Mesenchymal stem cell (in vitro differentiated cells and primary cell): ENCODE measurements at regions not wholly inside any gene's neighbourhood (a gene's known extent, or its start where the extent isn't known, plus 50 kb on each side); places are given as distances from the start of the nearest gene placed in this dataset.

Experiments used
- DNase-seq: peaks from one replicate; pipeline ENCODE4 v3.0.0-alpha.2; 2013
- H2AFZ ChIP-seq: one replicate; pipeline ENCODE4 v1.6.1; 2013; ENCODE audit warnings: low read depth, mild to moderate bottlenecking, control low read depth, inconsistent platforms, low read length, moderate library complexity
- H2AK5ac ChIP-seq: 2 replicates; pipeline ENCODE4 v1.6.1; 2013; ENCODE audit warnings: low read length, moderate library complexity, mild to moderate bottlenecking, inconsistent platforms; ENCODE audit not compliant: severe bottlenecking
- H2BK120ac ChIP-seq: one replicate; pipeline ENCODE4 v1.6.1; 2013; ENCODE audit warnings: low read depth, mild to moderate bottlenecking, inconsistent platforms, low read length, moderate library complexity
- H2BK12ac ChIP-seq, 2 experiments: one replicate each; pipeline ENCODE4 v1.6.1; 2013; ENCODE audit warnings: inconsistent platforms in 2 of 2, low read length in 2 of 2, mild to moderate bottlenecking in 2 of 2, moderate library complexity in 2 of 2, control low read depth in 1 of 2
- H2BK15ac ChIP-seq: one replicate; pipeline ENCODE4 v1.6.1; 2013; ENCODE audit warnings: mild to moderate bottlenecking, low read depth, inconsistent platforms; ENCODE audit not compliant: poor library complexity, severe bottlenecking
- H2BK5ac ChIP-seq: 2 replicates; pipeline ENCODE4 v1.6.1; 2013; ENCODE audit warnings: low read depth, mild to moderate bottlenecking, low read length, control low read depth, inconsistent platforms; ENCODE audit not compliant: poor library complexity, severe bottlenecking
- H3K14ac ChIP-seq, 2 experiments: one replicate each; pipeline ENCODE4 v1.6.1; 2013; ENCODE audit warnings: inconsistent platforms in 2 of 2, low read length in 2 of 2, control low read depth in 1 of 2, mild to moderate bottlenecking in 1 of 2, moderate library complexity in 1 of 2
- H3K18ac ChIP-seq, 2 experiments: one replicate each; pipeline ENCODE4 v1.6.1; 2013; ENCODE audit warnings: inconsistent platforms in 2 of 2, low read length in 2 of 2, control low read depth in 1 of 2, low read depth in 1 of 2, mild to moderate bottlenecking in 1 of 2
- H3K23ac ChIP-seq, 2 experiments: one replicate each; pipeline ENCODE4 v1.6.1; 2013; ENCODE audit warnings: inconsistent platforms in 2 of 2, low read length in 2 of 2, mild to moderate bottlenecking in 2 of 2, moderate library complexity in 2 of 2, control low read depth in 1 of 2
- H3K27ac ChIP-seq: 2 replicates; pipeline ENCODE4 v1.5.1; 2013; ENCODE audit warnings: mild to moderate bottlenecking, moderate library complexity, low read length, control low read depth, inconsistent platforms; ENCODE audit not compliant: poor library complexity, severe bottlenecking
- H3K27me3 ChIP-seq, 2 experiments: 2 replicates each; pipeline versions ENCODE4 v1.6.1 to v1.7.0; 2013; ENCODE audit warnings: low read length in 2 of 2, mild to moderate bottlenecking in 2 of 2, moderate library complexity in 2 of 2, control low read depth in 1 of 2, inconsistent platforms in 1 of 2; ENCODE audit not compliant: control insufficient read depth in 1 of 2, insufficient read depth in 1 of 2
- H3K36me3 ChIP-seq, 2 experiments: 2 replicates each; pipeline versions ENCODE4 v1.6.1 to v1.7.0; 2013; ENCODE audit warnings: low read length in 2 of 2, control low read depth in 1 of 2, inconsistent platforms in 1 of 2, low read depth in 1 of 2, mild to moderate bottlenecking in 1 of 2; ENCODE audit not compliant: insufficient read depth in 2 of 2, control insufficient read depth in 1 of 2
- H3K4ac ChIP-seq, 2 experiments: one replicate each; pipeline ENCODE4 v1.6.1; 2013; ENCODE audit warnings: inconsistent platforms in 2 of 2, low read length in 2 of 2, mild to moderate bottlenecking in 2 of 2, moderate library complexity in 2 of 2, control low read depth in 1 of 2, low read depth in 1 of 2
- H3K4me1 ChIP-seq: 2 replicates; pipeline ENCODE4 v1.6.1; 2013; ENCODE audit warnings: low read depth, low read length, control low read depth; ENCODE audit not compliant: control insufficient read depth, insufficient read depth
- H3K4me2 ChIP-seq: 2 replicates; pipeline ENCODE4 v1.6.1; 2013; ENCODE audit warnings: low read length, mild to moderate bottlenecking, inconsistent platforms; ENCODE audit not compliant: poor library complexity, severe bottlenecking
- H3K4me3 ChIP-seq, 2 experiments: 2 replicates each; pipeline versions ENCODE4 v1.5.1 to v1.7.0; 2013; ENCODE audit warnings: low read length in 2 of 2, mild to moderate bottlenecking in 2 of 2, control low read depth in 1 of 2, low read depth in 1 of 2; ENCODE audit not compliant: insufficient read depth in 1 of 2
- H3K79me1 ChIP-seq: replicated peaks from 2 replicates; pipeline ENCODE4 v1.6.1; 2013; ENCODE audit warnings: mild to moderate bottlenecking, control low read depth, low read length, inconsistent platforms; ENCODE audit not compliant: poor library complexity, severe bottlenecking
- H3K9ac ChIP-seq: 2 replicates; pipeline ENCODE4 v1.7.0; 2013; ENCODE audit warnings: mild to moderate bottlenecking, low read length, moderate library complexity
- H3K9me3 ChIP-seq: 2 replicates; pipeline ENCODE4 v1.7.0; 2013; ENCODE audit warnings: mild to moderate bottlenecking, low read length; ENCODE audit not compliant: control insufficient read depth
- H4K8ac ChIP-seq: one replicate; pipeline ENCODE4 v1.6.1; 2013; ENCODE audit warnings: inconsistent platforms, mild to moderate bottlenecking, low read length, moderate library complexity
- H4K91ac ChIP-seq: one replicate; pipeline ENCODE4 v1.6.1; 2013; ENCODE audit warnings: mild to moderate bottlenecking, low read length, inconsistent platforms
- WGBS: methylation state at CpG from one replicate; pipeline ENCODE4 v1.1.7; 2013; ENCODE audit warnings: mixed read lengths; 5-methylcytosine and 5-hydroxymethylcytosine counted together

DNA sequence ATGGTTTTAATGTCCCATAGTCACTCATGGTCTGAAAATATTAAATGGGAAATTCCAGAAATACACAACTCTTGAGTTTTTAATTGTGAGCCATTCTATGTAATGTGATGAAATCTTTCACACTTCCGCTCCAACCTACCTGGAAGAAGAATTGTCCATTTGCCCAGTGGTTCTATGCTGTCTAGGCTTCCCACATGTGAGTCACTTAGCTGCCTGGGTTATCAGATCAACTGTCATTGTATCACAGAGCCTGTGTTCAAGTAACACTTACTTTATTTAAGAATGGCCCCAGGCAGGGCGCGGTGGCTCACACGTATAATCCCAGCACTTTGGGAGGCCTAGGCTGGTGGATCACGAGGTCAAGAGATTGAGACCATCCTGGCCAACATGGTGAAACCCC, 1450.5 kb downstream of the EFNB2 start:
- Histone ChIP-seq H3K9ac (no peak overlapping the region), H3K36me3 (no peaks in the 10 kb centered on the region), H3K4ac (no peak overlapping the region), H3K4me2 (no peak overlapping the region), H3K14ac (no peak overlapping the region), H3K18ac (no peak overlapping the region), H2BK5ac (no peak overlapping the region), H4K8ac (no peak overlapping the region), H3K27me3 (no peaks in the 10 kb centered on the region), H3K4me3 (no peak overlapping the region), H2BK15ac (no peak overlapping the region), H3K27ac (no peak overlapping the region), H2AFZ (no peak overlapping the region), H3K23ac (no peak overlapping the region), H3K9me3 (no peaks in the 10 kb centered on the region), H3K79me1 (no peaks in the 10 kb centered on the region), H2AK5ac (no peak overlapping the region), H3K4me1 (no peaks in the 10 kb centered on the region), H4K91ac (no peak overlapping the region), H2BK120ac (no peak overlapping the region), H2BK12ac (no peak overlapping the region)
- WGBS: 90% methylated on average over 4 of the region's 5 CpGs
- DNase-seq: no peak

GRCh38 chr13:105083992-105084391, 1451.5 kb downstream of the EFNB2 start:
- Histone ChIP-seq H3K36me3 (no peaks in the 10 kb centered on the region), H3K4ac (no peak overlapping the region), H3K18ac (no peak overlapping the region), H3K14ac (no peak overlapping the region), H2BK12ac (no peak overlapping the region), H4K8ac (no peak overlapping the region), H3K9me3 (no peaks in the 10 kb centered on the region), H2BK120ac (no peak overlapping the region), H3K27ac (no peak overlapping the region), H4K91ac (no peak overlapping the region), H2AFZ (no peak overlapping the region), H3K79me1 (no peaks in the 10 kb centered on the region), H3K4me1 (no peaks in the 10 kb centered on the region), H2AK5ac (no peak overlapping the region), H2BK5ac (no peak overlapping the region), H2BK15ac (no peak overlapping the region), H3K4me3 (no peak overlapping the region), H3K9ac (no peak overlapping the region), H3K4me2 (no peak overlapping the region), H3K23ac (no peak overlapping the region), H3K27me3 (no peaks in the 10 kb centered on the region)
- WGBS: 84% methylated on average over 2 of the region's 3 CpGs
- no peak for DNase-seq

- no peak overlapping the region for H3K4ac ChIP-seq
These were observed 1460.7 kb downstream of the EFNB2 start for GRCh38 chr13:105074755-105075154.

DNA sequence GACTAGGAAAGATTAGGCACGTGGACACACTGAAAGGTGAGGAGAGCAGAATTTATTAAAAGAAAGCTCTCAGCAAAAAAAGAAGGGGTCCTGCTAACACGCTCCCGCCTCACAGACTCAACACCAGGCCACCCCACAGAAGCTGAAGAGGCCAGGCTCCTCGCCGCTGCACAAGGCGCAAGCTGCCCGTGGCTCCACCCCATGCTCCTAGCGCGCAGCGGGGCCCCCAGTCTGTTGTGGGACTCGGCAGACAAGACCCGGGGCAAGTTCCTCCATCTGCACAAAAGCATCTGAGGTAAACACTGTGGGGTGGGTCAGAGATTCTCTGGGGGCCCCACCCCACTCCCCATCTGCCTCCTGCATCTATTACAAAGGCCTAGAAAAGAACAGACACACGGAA, 1462.4 kb downstream of the EFNB2 start:
- H3K27me3 ChIP-seq: no peaks in the 10 kb centered on the region
- H4K8ac ChIP-seq: no peak overlapping the region
- H2BK12ac ChIP-seq: no peak overlapping the region
- H3K9me3 ChIP-seq: no peaks in the 10 kb centered on the region
- H4K91ac ChIP-seq: no peak overlapping the region
- no peak overlapping the region for H3K9ac ChIP-seq
- no peaks in the 10 kb centered on the region for H3K4me1 ChIP-seq
- no peak overlapping the region for H3K23ac ChIP-seq
- no peaks in the 10 kb centered on the region for H3K36me3 ChIP-seq
- no peak overlapping the region for H3K4ac ChIP-seq
- 98% methylated on average over 13 of the region's 13 CpGs for WGBS
- H3K4me3 ChIP-seq: no peak overlapping the region
- H2AK5ac ChIP-seq: no peak overlapping the region
- no peaks in the 10 kb centered on the region for H3K79me1 ChIP-seq
- H3K18ac ChIP-seq: no peak overlapping the region
- H3K4me2 ChIP-seq: no peak overlapping the region
- H2AFZ ChIP-seq: no peak overlapping the region
- no peak overlapping the region for H2BK120ac ChIP-seq
- no peak overlapping the region for H2BK15ac ChIP-seq
- no peak for DNase-seq
- H2BK5ac ChIP-seq: no peak overlapping the region
- no peak overlapping the region for H3K27ac ChIP-seq
- H3K14ac ChIP-seq: no peak overlapping the region

More at GRCh38 chr13:105074755-105075154, 1460.7 kb downstream of the EFNB2 start:
- H3K4me2 ChIP-seq: no peak overlapping the region
- no peak overlapping the region for H4K8ac ChIP-seq
- H3K9ac ChIP-seq: no peak overlapping the region
- H2AK5ac ChIP-seq: no peak overlapping the region
- no peak overlapping the region for H3K23ac ChIP-seq
- no CpG with 5 or more reads among the region's 2 CpGs for WGBS
- H4K91ac ChIP-seq: no peak overlapping the region
- H2AFZ ChIP-seq: no peak overlapping the region
- no peaks in the 10 kb centered on the region for H3K79me1 ChIP-seq
- no peak overlapping the region for H3K4me3 ChIP-seq
- no peak overlapping the region for H2BK5ac ChIP-seq
- H3K9me3 ChIP-seq: no peaks in the 10 kb centered on the region
- no peak for DNase-seq
- no peak overlapping the region for H3K27ac ChIP-seq
- no peaks in the 10 kb centered on the region for H3K4me1 ChIP-seq
- H2BK120ac ChIP-seq: no peak overlapping the region
- no peak overlapping the region for H3K18ac ChIP-seq
- H3K14ac ChIP-seq: no peak overlapping the region
- H3K36me3 ChIP-seq: no peaks in the 10 kb centered on the region
- H2BK12ac ChIP-seq: no peak overlapping the region
- H2BK15ac ChIP-seq: no peak overlapping the region
- no peaks in the 10 kb centered on the region for H3K27me3 ChIP-seq
